ENCODE measurements at regions not wholly inside any gene's neighbourhood (a gene's known extent, or its start where the extent isn't known, plus 50 kb on each side); places are given as distances from the start of the nearest gene placed in this dataset.

DNA sequence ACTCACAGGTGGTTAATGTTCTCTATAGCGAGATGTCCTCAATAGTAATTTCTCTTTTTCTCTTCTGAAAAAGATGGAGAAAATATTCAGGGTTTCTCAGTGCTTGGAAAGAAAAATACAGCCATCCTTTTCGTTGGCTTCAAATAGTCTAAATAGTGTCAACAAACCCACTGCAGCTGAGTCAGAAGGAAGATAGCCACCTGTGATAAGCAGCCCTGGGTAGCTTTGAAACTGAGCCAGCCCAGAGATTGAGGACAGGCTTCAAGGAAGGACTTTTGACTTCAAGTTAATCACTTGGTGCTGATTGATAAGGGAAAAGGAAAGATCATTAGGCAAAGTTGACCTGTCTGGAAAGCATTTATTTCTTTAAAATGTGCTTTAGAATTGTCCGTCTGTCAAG lies 78.7 kb upstream of the TYRP1 start:
- Histone ChIP-seq H3K9me3 (ENCODE audit: low read depth, low read length, poor library complexity, severe bottlenecking) (no peaks in the 10 kb centered on the region), H3K27me3 (replicated peaks; ENCODE audit: insufficient read depth, low read depth, low read length, poor library complexity) (peaks cover 6% of the 10 kb centered on the region), H3K36me3 (ENCODE audit: insufficient read depth, low read length, poor library complexity, severe bottlenecking) (no peaks in the 10 kb centered on the region), H3K27ac (ENCODE audit: low read depth, low read length, poor library complexity, severe bottlenecking) (no peak overlapping the region), H3K4me3 (ENCODE audit: low read depth, low read length, poor library complexity, severe bottlenecking) (no peak overlapping the region), H3K4me1 (ENCODE audit: insufficient read depth, low read length, poor library complexity, severe bottlenecking) (no peaks in the 10 kb centered on the region)
- DNase-seq (ENCODE audit: low spot score): no peak
- intact Hi-C loops (cut with micrococcal nuclease; ENCODE audit: unreplicated experiment): no loop called here
- POLR2A ChIA-PET (ENCODE audit: low non-redundant PET): no interaction called here
- CTCF ChIA-PET: no interaction called here
- TF ChIP-seq, protein P1, sequence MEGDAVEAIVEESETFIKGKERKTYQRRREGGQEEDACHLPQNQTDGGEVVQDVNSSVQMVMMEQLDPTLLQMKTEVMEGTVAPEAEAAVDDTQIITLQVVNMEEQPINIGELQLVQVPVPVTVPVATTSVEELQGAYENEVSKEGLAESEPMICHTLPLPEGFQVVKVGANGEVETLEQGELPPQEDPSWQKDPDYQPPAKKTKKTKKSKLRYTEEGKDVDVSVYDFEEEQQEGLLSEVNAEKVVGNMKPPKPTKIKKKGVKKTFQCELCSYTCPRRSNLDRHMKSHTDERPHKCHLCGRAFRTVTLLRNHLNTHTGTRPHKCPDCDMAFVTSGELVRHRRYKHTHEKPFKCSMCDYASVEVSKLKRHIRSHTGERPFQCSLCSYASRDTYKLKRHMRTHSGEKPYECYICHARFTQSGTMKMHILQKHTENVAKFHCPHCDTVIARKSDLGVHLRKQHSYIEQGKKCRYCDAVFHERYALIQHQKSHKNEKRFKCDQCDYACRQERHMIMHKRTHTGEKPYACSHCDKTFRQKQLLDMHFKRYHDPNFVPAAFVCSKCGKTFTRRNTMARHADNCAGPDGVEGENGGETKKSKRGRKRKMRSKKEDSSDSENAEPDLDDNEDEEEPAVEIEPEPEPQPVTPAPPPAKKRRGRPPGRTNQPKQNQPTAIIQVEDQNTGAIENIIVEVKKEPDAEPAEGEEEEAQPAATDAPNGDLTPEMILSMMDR (conservative IDR thresholded peaks at IDR 0.05; ENCODE audit: low read depth, low read length): no peak
- no peak for TF ChIP-seq EZH2 (IDR thresholded peaks at IDR 0.05; ENCODE audit: borderline replicate concordance, low read depth, low read length, poor library complexity, severe bottlenecking)
- no TSS peak for BruUV-seq (replicated peaks)

DNA sequence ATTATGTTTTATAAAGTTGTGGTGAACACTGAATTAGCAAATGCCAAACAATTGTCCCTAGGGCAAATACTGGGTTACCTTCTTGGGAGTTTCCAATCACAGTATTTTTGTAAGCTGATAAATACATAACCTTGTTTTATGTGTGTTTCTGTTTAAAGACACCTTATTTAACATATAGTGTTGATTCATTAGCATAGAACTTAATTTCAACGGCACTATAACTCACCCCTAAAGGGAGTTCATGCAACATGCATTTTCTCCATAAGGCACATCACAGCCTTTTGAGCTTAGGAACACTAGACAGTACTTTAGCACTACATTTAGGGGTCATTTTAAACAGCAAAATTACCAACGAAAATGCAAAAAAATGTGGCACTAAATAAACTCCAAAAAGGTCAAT lies 74.2 kb upstream of the TYRP1 start:
- Histone ChIP-seq H3K36me3 (ENCODE audit: insufficient read depth, low read length, poor library complexity, severe bottlenecking) (no peaks in the 10 kb centered on the region), H3K4me1 (ENCODE audit: insufficient read depth, low read length, poor library complexity, severe bottlenecking) (no peaks in the 10 kb centered on the region)

DNA sequence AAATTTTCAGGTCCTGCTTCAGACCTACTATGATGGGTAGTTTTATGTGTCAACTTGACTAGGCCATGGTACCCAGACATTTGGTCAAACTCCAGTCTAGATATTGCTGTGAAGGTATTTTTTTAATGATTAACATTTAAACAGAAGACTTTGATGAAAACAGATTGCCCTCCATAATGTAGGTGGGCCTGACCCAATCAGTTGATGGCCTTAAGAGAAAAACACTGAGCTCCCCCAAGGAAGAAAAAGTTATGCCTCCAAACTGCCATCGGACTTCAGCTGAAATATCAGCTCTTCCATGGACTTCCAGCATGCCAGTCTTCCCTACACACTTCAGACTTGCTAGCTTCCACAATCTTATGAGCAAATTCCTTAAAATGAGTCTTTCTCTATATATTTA lies 67.3 kb upstream of the TYRP1 start:
- ChIA-PET CTCF (no interaction called here), POLR2A (ENCODE audit: low non-redundant PET) (no interaction called here)
- intact Hi-C loops (cut with micrococcal nuclease; ENCODE audit: unreplicated experiment): no loop called here
- Histone ChIP-seq H3K27ac (ENCODE audit: low read depth, low read length, poor library complexity, severe bottlenecking) (no peak overlapping the region), H3K9me3 (ENCODE audit: low read depth, low read length, poor library complexity, severe bottlenecking) (no peaks in the 10 kb centered on the region), H3K27me3 (replicated peaks; ENCODE audit: insufficient read depth, low read depth, low read length, poor library complexity) (no peaks in the 10 kb centered on the region), H3K4me1 (ENCODE audit: insufficient read depth, low read length, poor library complexity, severe bottlenecking) (no peaks in the 10 kb centered on the region), H3K4me3 (ENCODE audit: low read depth, low read length, poor library complexity, severe bottlenecking) (no peak overlapping the region), H3K36me3 (ENCODE audit: insufficient read depth, low read length, poor library complexity, severe bottlenecking) (no peaks in the 10 kb centered on the region)
- BruUV-seq (replicated peaks): no TSS peak
- no peak for TF ChIP-seq EZH2 (IDR thresholded peaks at IDR 0.05; ENCODE audit: borderline replicate concordance, low read depth, low read length, poor library complexity, severe bottlenecking)
- TF ChIP-seq, protein P1 (conservative IDR thresholded peaks at IDR 0.05; ENCODE audit: low read depth, low read length): no peak
- DNase-seq (ENCODE audit: low spot score): no peak

More for the DNA sequence above, 74.2 kb upstream of the TYRP1 start:
- H3K27ac ChIP-seq (ENCODE audit: low read depth, low read length, poor library complexity, severe bottlenecking): no peak overlapping the region
- peaks cover 6% of the 10 kb centered on the region for H3K27me3 ChIP-seq (replicated peaks; ENCODE audit: insufficient read depth, low read depth, low read length, poor library complexity)
- no peak for DNase-seq (ENCODE audit: low spot score)
- no TSS peak for BruUV-seq (replicated peaks)
- no peak overlapping the region for H3K4me3 ChIP-seq (ENCODE audit: low read depth, low read length, poor library complexity, severe bottlenecking)
- ChIA-PET POLR2A (ENCODE audit: low non-redundant PET) (no interaction called here), CTCF (no interaction called here)
- TF ChIP-seq, protein P1 (conservative IDR thresholded peaks at IDR 0.05; ENCODE audit: low read depth, low read length): no peak
- TF ChIP-seq EZH2 (IDR thresholded peaks at IDR 0.05; ENCODE audit: borderline replicate concordance, low read depth, low read length, poor library complexity, severe bottlenecking): no peak
- no peaks in the 10 kb centered on the region for H3K9me3 ChIP-seq (ENCODE audit: low read depth, low read length, poor library complexity, severe bottlenecking)
- intact Hi-C loops (cut with micrococcal nuclease; ENCODE audit: unreplicated experiment): no loop called here
